ENCODE measurements at regions not wholly inside any gene's neighbourhood (a gene's known extent, or its start where the extent isn't known, plus 50 kb on each side); places are given as distances from the start of the nearest gene placed in this dataset.

DNA sequence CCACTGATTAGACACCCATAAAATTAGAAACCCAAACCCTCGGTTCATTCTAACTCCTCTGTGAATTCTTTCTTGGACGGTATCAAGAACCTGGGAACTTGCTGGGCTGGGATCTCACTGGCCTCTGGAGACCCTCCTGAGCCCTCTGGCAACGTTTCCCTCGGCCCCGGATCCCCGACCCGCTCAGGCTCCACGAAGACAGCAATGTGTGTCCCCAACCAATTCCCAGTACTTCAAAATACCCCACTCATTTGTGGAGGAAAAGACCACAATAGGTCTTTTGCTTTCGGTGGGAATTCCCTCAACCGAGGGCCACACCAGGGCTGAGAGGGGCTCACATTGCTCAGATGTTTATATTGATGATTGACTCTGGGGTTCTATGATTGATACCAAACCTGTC lies 117.9 kb upstream of the PRR20G start:
- Mint-ChIP-seq H3K4me1 (no peaks in the 10 kb centered on the region), H3K4me3 (no peak overlapping the region), H3K27ac (no peak overlapping the region), H3K36me3 (no peaks in the 10 kb centered on the region), H3K27me3 (ENCODE audit: low read depth in 3 of 3) (peaks cover 7 to 16% (median 8%) of the 10 kb centered on the region in 3 donors), H3K9me3 (no peaks in the 10 kb centered on the region)
- no peak overlapping the region for H3K4me3 ChIP-seq (replicated peaks in 1 of 3; ENCODE audit: low read depth in 2 of 3, low read length in 3 of 3)
- no peak overlapping the region for H2AFZ ChIP-seq (ENCODE audit: insufficient read depth, low read depth, low read length, poor library complexity, severe bottlenecking)
- DNase-seq = no peak
- 88% methylated on average over 2 of the region's 10 CpGs for WGBS (ENCODE audit: insufficient coverage)
- H3K27me3 ChIP-seq (ENCODE audit: control insufficient read depth in 2 of 2, insufficient read depth in 2 of 2, low read length in 2 of 2) = no peaks in the 10 kb centered on the region
- H3K9ac ChIP-seq (ENCODE audit: insufficient read depth, low read length, poor library complexity, severe bottlenecking) = no peak overlapping the region
- no peaks in the 10 kb centered on the region for H3K36me3 ChIP-seq (replicated peaks in 1 of 2; ENCODE audit: control insufficient read depth in 1 of 2, insufficient read depth in 2 of 2, low read length in 2 of 2)
- no peak for TF ChIP-seq CTCF (IDR thresholded peaks at IDR 0.05)
- H3K9me3 ChIP-seq (replicated peaks in 1 of 2; ENCODE audit: control insufficient read depth in 1 of 2, insufficient read depth in 1 of 2, low read length in 2 of 2) = no peaks in the 10 kb centered on the region
- intact Hi-C loops (cut with micrococcal nuclease) = no loop called here
- no peaks in the 10 kb centered on the region for H3K4me1 ChIP-seq (ENCODE audit: control insufficient read depth in 1 of 2, insufficient read depth in 2 of 2, low read length in 2 of 2)
- H3K27ac ChIP-seq (ENCODE audit: low read depth in 1 of 2, low read length in 2 of 2) = no peak overlapping the region
- no peaks in the 10 kb centered on the region for H3K79me2 ChIP-seq (ENCODE audit: insufficient read depth, low read length)
- no peaks in the 10 kb centered on the region for H4K20me1 ChIP-seq (ENCODE audit: insufficient read depth, low read length)
- no peak overlapping the region for H3K4me2 ChIP-seq (replicated peaks; ENCODE audit: extremely low read depth, low read length, poor library complexity, severe bottlenecking)

DNA sequence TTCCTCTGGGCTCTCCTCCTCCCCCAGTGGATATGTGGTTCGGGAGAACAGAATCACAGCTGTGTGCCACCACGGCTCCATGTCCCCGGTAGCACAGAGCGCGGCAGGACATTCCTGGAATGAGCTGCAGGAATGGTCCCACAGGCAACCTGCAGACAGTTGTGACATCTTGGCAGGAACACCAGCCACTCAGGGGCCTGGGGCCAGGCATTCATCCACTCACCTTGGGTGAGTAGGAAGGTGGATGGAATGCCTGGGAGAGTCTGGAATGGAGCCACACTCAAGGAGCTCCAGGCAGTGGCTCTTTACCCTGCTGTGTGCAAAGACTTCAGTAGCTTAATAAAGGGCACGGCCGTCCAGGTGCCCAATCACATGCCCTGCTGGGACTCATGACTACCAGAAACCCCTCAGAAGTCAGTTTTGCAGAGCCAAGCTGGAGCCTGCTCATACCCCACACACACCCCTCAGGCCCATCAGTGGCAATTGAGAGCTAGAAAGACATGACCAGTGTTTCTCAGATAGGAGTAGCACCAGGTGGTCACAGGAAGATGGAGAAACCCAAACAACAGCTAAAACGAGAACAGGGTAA lies 117.3 kb upstream of the PRR20G start:
- no peak overlapping the region for H3K27ac ChIP-seq (ENCODE audit: low read depth in 1 of 2, low read length in 2 of 2)
- H3K4me2 ChIP-seq (replicated peaks; ENCODE audit: extremely low read depth, low read length, poor library complexity, severe bottlenecking) = no peak overlapping the region
- no peak for DNase-seq
- H3K27ac Mint-ChIP-seq = no peak overlapping the region
- H4K20me1 ChIP-seq (ENCODE audit: insufficient read depth, low read length) = no peaks in the 10 kb centered on the region
- no peaks in the 10 kb centered on the region for H3K36me3 Mint-ChIP-seq
- no peaks in the 10 kb centered on the region for H3K4me1 ChIP-seq (ENCODE audit: control insufficient read depth in 1 of 2, insufficient read depth in 2 of 2, low read length in 2 of 2)
- no peak overlapping the region for H2AFZ ChIP-seq (ENCODE audit: insufficient read depth, low read depth, low read length, poor library complexity, severe bottlenecking)
- 64% methylated on average over 5 of the region's 8 CpGs for WGBS (ENCODE audit: insufficient coverage)
- H3K27me3 ChIP-seq (ENCODE audit: control insufficient read depth in 2 of 2, insufficient read depth in 2 of 2, low read length in 2 of 2) = peaks cover 0 to 4% of the 10 kb centered on the region in 2 donors
- no peak overlapping the region for H3K9ac ChIP-seq (ENCODE audit: insufficient read depth, low read length, poor library complexity, severe bottlenecking)
- no peak for TF ChIP-seq CTCF (IDR thresholded peaks at IDR 0.05)
- no peaks in the 10 kb centered on the region for H3K36me3 ChIP-seq (replicated peaks in 1 of 2; ENCODE audit: control insufficient read depth in 1 of 2, insufficient read depth in 2 of 2, low read length in 2 of 2)
- no peaks in the 10 kb centered on the region for H3K9me3 Mint-ChIP-seq
- intact Hi-C loops (cut with micrococcal nuclease) = no loop called here
- H3K4me3 Mint-ChIP-seq = no peak overlapping the region
- H3K79me2 ChIP-seq (ENCODE audit: insufficient read depth, low read length) = no peaks in the 10 kb centered on the region
- no peaks in the 10 kb centered on the region for H3K9me3 ChIP-seq (replicated peaks in 1 of 2; ENCODE audit: control insufficient read depth in 1 of 2, insufficient read depth in 1 of 2, low read length in 2 of 2)
- H3K4me3 ChIP-seq (replicated peaks in 1 of 3; ENCODE audit: low read depth in 2 of 3, low read length in 3 of 3) = no peak overlapping the region
- H3K4me1 Mint-ChIP-seq = no peaks in the 10 kb centered on the region
- H3K27me3 Mint-ChIP-seq (ENCODE audit: low read depth in 3 of 3) = peaks cover 7 to 12% (median 7%) of the 10 kb centered on the region in 3 donors
